Mesothelial cell of epicardium (in vitro differentiated cells): ENCODE measurements at regions not wholly inside any gene's neighbourhood (a gene's known extent, or its start where the extent isn't known, plus 50 kb on each side); places are given as distances from the start of the nearest gene placed in this dataset.

Experiments used
- DNase-seq, 2 experiments: peaks; one replicate each; pipeline ENCODE4 v3.0.0; 2021; ENCODE audit warnings: low spot score in 2 of 2; ENCODE audit not compliant: unreplicated experiment in 2 of 2
- H3K27ac Mint-ChIP-seq: 2 replicates; pipeline ENCODE4 v1.8.0; 2021; ENCODE audit warnings: mixed read lengths
- H3K27me3 Mint-ChIP-seq: 2 replicates; pipeline ENCODE4 v1.8.0; 2021; ENCODE audit warnings: low read depth, mixed read lengths
- H3K36me3 Mint-ChIP-seq: 2 replicates; pipeline ENCODE4 v1.8.0; 2021; ENCODE audit warnings: mixed read lengths
- H3K4me1 Mint-ChIP-seq: 2 replicates; pipeline ENCODE4 v1.8.0; 2021; ENCODE audit warnings: mixed read lengths
- H3K4me3 Mint-ChIP-seq: 2 replicates; pipeline ENCODE4 v1.8.0; 2021; ENCODE audit warnings: mild to moderate bottlenecking, moderate library complexity, mixed read lengths
- H3K9me3 Mint-ChIP-seq: 2 replicates; pipeline ENCODE4 v1.8.0; 2021; ENCODE audit warnings: mixed read lengths
- CTCF ChIP-seq: fragments of 200-600 bp; sonication (generic); IDR thresholded peaks from one replicate; pipeline ENCODE4 v1.5.0; 2021; ENCODE audit warnings: antibody characterized with exemption; ENCODE audit not compliant: unreplicated experiment

DNA sequence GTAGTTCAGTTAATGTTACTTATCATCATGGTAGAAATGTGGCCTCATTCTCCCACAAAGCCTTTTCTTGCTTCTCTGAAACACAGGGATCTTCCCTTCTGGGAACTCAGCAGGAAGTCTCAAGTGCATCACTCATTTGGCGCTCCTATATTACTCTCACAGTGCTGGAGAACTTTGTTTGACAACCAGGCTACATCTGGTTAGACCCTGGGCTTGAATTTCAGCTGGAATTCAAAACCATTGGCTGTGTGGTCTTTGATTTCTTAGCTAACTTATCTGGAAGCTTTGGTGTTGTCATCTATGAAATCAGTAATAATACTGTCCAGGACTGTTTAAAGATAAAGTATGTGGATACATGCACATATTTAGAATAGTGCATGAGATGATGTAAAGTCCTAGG, 1777.1 kb downstream of the MAT2B start:
- no peaks in the 10 kb centered on the region for H3K36me3 Mint-ChIP-seq
- DNase-seq = no peak
- peaks cover 1% of the 10 kb centered on the region for H3K4me1 Mint-ChIP-seq
- H3K27ac Mint-ChIP-seq = no peak overlapping the region
- no peak overlapping the region for H3K4me3 Mint-ChIP-seq
- peaks cover 7% of the 10 kb centered on the region for H3K9me3 Mint-ChIP-seq
- no peaks in the 10 kb centered on the region for H3K27me3 Mint-ChIP-seq
- no peak for TF ChIP-seq CTCF

DNA sequence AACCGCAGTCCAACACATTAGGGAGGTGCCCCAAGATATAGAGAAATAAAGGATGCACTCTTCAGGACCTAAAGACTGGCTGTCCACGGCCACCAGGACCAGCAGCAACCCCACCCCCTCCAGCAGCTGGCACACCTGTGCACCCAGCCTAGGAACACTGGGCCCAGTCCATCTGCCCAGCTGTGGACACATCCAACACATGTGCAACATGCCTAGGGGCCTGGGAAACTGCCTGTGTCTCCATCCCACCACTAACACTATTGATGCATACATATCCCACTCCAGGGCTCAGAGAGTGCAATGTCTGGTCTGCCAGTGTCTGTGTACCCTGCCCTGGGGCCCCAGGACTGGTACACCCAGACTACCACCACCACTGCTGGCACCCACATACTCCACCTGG, 1781.3 kb downstream of the MAT2B start:
- DNase-seq = no peak
- Mint-ChIP-seq H3K27me3 (no peaks in the 10 kb centered on the region), H3K27ac (no peak overlapping the region), H3K36me3 (no peaks in the 10 kb centered on the region), H3K4me3 (no peak overlapping the region), H3K9me3 (peaks cover 19% of the 10 kb centered on the region), H3K4me1 (peaks cover 3% of the 10 kb centered on the region)
- no peak for TF ChIP-seq CTCF

DNA sequence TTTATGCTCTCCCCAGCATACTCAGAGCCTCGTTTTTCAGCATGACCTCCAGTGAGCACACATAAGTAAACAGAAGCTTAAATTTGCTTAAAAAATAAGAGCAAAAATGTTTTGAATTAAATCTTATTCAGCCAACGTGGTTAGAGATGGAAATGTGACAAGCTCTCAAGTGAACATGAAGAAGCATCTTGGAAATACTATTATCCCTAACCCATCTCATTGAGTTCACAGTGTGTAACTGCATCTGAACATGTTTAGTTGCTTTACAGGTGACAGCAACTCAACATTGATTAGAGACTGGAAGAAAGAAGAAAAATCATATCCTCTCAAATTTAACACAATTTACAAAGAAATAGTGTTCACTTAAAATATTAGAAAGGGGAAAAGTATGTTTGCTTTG, 1785.1 kb downstream of the MAT2B start:
- DNase-seq = no peak
- H3K4me1 Mint-ChIP-seq = peaks cover 3% of the 10 kb centered on the region
- no peak for TF ChIP-seq CTCF
- H3K27ac Mint-ChIP-seq = no peak overlapping the region
- H3K27me3 Mint-ChIP-seq = no peaks in the 10 kb centered on the region
- H3K4me3 Mint-ChIP-seq = no peak overlapping the region
- peaks cover 27% of the 10 kb centered on the region for H3K9me3 Mint-ChIP-seq
- no peaks in the 10 kb centered on the region for H3K36me3 Mint-ChIP-seq

- DNase-seq = no peak
- Mint-ChIP-seq H3K9me3 (peaks cover 9% of the 10 kb centered on the region), H3K36me3 (no peaks in the 10 kb centered on the region), H3K27me3 (no peaks in the 10 kb centered on the region), H3K27ac (no peak overlapping the region), H3K4me1 (no peaks in the 10 kb centered on the region), H3K4me3 (no peak overlapping the region)
- no peak for TF ChIP-seq CTCF
Observed at GRCh38 chr5:165296401-165297130, 1791.1 kb downstream of the MAT2B start.

DNA sequence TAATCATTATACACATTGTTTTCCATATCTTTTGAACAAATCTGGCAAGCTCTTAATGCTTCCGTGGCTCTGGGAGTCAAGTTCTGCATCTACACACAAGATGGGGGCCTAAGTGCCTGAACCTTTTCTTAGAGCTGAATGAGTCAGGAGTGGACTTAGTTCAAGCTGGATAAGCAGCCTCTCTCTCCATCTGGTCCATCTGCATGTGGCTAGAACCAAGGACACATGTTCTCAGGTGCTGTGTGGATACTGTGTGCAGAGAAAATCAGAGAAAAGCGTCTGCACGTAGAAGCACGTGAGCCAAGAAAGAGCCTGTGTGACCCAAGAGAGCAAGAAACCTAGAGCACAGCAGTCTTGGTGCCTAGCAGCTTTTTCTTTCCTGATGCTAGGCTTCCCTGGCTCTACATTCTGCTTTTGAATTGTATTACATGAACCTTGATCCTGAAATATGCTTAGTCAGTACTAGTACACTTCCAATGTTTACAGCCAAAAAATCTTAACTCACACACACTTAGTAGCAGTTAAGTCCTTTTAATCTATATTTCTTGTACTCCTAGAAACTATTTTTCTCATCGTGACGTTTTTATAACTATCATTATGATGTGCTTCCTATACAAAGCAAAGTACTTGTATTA, 1798.9 kb downstream of the MAT2B start:
- Mint-ChIP-seq H3K27ac (no peak overlapping the region), H3K27me3 (no peaks in the 10 kb centered on the region), H3K9me3 (peaks cover 4% of the 10 kb centered on the region), H3K36me3 (no peaks in the 10 kb centered on the region), H3K4me3 (no peak overlapping the region), H3K4me1 (peaks cover 6% of the 10 kb centered on the region)
- no peak for TF ChIP-seq CTCF
- no peak for DNase-seq
